ENCODE measurements at regions not wholly inside any gene's neighbourhood (a gene's known extent, or its start where the extent isn't known, plus 50 kb on each side); places are given as distances from the start of the nearest gene placed in this dataset.

GRCh38 chr1:244969355-244970235 is 105.3 kb upstream of the HNRNPU start (continued):
- TF ChIP-seq, protein P1, sequence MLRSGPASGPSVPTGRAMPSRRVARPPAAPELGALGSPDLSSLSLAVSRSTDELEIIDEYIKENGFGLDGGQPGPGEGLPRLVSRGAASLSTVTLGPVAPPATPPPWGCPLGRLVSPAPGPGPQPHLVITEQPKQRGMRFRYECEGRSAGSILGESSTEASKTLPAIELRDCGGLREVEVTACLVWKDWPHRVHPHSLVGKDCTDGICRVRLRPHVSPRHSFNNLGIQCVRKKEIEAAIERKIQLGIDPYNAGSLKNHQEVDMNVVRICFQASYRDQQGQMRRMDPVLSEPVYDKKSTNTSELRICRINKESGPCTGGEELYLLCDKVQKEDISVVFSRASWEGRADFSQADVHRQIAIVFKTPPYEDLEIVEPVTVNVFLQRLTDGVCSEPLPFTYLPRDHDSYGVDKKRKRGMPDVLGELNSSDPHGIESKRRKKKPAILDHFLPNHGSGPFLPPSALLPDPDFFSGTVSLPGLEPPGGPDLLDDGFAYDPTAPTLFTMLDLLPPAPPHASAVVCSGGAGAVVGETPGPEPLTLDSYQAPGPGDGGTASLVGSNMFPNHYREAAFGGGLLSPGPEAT (IDR thresholded peaks at IDR 0.05; ENCODE audit: low read depth) = 0 out of 2 replicates have a peak, but pooled peaks have one; percentile 31
- no peak for TF ChIP-seq JUND (IDR thresholded peaks at IDR 0.05; ENCODE audit: low read depth, low read length)
- TF ChIP-seq NBN (IDR thresholded peaks at IDR 0.05) = 0 out of 2 replicates have a peak, but pooled peaks have one; percentile 52
- peak; percentile 35; the same call in 1 of the 2 replicates for TF ChIP-seq POLR2AphosphoS5 (IDR thresholded peaks at IDR 0.05; ENCODE audit: low read length)
- no peak for TF ChIP-seq SRF (IDR thresholded peaks at IDR 0.05; ENCODE audit: low read depth in 2 of 2, low read length in 2 of 2)
- peak; percentile 79 for TF ChIP-seq EED (IDR thresholded peaks at IDR 0.05; ENCODE audit: low read depth)
- peak; percentile 88 for TF ChIP-seq BHLHE40 (IDR thresholded peaks at IDR 0.05; ENCODE audit: borderline replicate concordance in 1 of 2, low read depth in 2 of 2, low read length in 1 of 2)
- peak; percentile 19; the same call in 1 of the 2 replicates for TF ChIP-seq ZBTB40 (IDR thresholded peaks at IDR 0.05; ENCODE audit: borderline replicate concordance)
- TF ChIP-seq CHD1 (IDR thresholded peaks at IDR 0.05; ENCODE audit: low read depth, low read length) = 0 out of 2 replicates have a peak, but pooled peaks have one; percentile 45
- TF ChIP-seq JUNB (IDR thresholded peaks at IDR 0.05) = no peak
- no peak for TF ChIP-seq LARP7 (IDR thresholded peaks at IDR 0.05)
- peak; percentile 60; the same call in 1 of the 2 replicates for TF ChIP-seq BMI1 (IDR thresholded peaks at IDR 0.05; ENCODE audit: borderline replicate concordance)
- TF ChIP-seq TAF1 (IDR thresholded peaks at IDR 0.05; ENCODE audit: borderline replicate concordance, low read depth, low read length) = peak; percentile 23; the same call in 1 of the 2 replicates
- TF ChIP-seq SIN3A (IDR thresholded peaks at IDR 0.05; ENCODE audit: low read depth, low read length) = peak; percentile 40; the same call in 1 of the 2 replicates
- 0 out of 2 replicates have a peak, but pooled peaks have one; percentile 26 for TF ChIP-seq CREB1 (IDR thresholded peaks at IDR 0.05; ENCODE audit: low read depth)
- TF ChIP-seq EP300 (IDR thresholded peaks at IDR 0.05; ENCODE audit: borderline replicate concordance in 1 of 2, control insufficient read depth in 1 of 2, low read depth in 2 of 2, low read length in 2 of 2) = peak in 1 of 2 experiments; percentile 72; a peak in 1 of 4 replicates
- peak; percentile 60 to 65 for TF ChIP-seq IKZF2 (IDR thresholded peaks at IDR 0.05)
- 0 out of 2 replicates have a peak, but pooled peaks have one; percentile 16 for TF ChIP-seq MLLT1 (IDR thresholded peaks at IDR 0.05)
